ENCODE measurements at regions not wholly inside any gene's neighbourhood (a gene's known extent, or its start where the extent isn't known, plus 50 kb on each side); places are given as distances from the start of the nearest gene placed in this dataset. TPM values are rescaled to one million over a fixed set of nuclear protein-coding genes. Genes with fewer than 3 reads are reported as not detected.

DNA sequence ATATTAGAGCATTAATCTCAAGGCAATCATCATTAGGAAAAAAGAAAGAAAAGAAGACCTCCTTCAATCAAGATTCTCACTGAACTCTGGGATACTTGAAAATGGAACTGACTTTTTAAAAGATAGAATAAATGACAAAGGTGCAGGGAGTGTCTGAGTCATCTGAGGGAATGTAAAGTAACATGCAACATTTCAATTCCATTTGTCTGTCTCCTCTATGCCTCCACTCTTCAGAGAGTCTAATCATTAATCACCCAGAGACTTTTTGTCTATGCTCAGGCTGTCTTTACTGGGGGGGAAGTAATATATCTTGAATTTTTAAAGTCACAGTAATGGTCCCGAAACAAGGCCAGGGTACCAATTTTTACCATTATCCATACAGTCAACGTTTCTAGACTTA, 55.0 kb upstream of the PACRGL start:
- Histone ChIP-seq H3K27me3 (no peaks in the 10 kb centered on the region), H3K27ac (no peak overlapping the region), H3K36me3 (replicated peaks in 1 of 2; ENCODE audit: insufficient read depth in 1 of 2, low read depth in 2 of 2) (no peaks in the 10 kb centered on the region), H3K4me3 (no peak overlapping the region), H3K4me1 (no peaks in the 10 kb centered on the region), H3K9me3 (no peaks in the 10 kb centered on the region)
- no peak for ATAC-seq
- intact Hi-C loops (cut with DNase I): no loop called here
- 49 to 61% methylated on average over 2 of the region's 2 CpGs for WGBS, 2 donors
- no peak for DNase-seq
- TF ChIP-seq CTCF (IDR thresholded peaks at IDR 0.05) (no peak), POLR2A (IDR thresholded peaks at IDR 0.05) (no peak)

DNA sequence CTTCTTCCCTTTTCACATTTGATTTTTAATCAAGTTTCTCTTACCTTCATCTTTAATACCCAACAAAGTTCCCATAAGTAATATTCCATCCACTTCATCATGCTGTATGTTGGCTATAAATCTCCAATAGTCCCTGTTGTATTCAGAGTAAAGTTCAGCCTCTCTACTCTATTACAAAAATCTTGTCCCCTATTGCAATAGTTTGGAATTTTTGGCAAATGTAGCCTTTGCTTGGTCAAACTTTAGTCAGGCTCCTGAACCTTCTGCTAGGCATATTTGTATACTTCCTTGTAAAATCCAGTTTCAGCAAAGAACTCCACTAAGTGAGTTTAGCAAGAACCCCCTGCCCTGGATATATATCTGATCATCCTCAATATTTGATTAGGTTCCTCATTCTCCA, 54.0 kb upstream of the PACRGL start:
- no peaks in the 10 kb centered on the region for H3K4me1 ChIP-seq
- intact Hi-C loops (cut with DNase I): no loop called here
- no peak overlapping the region for H3K27ac ChIP-seq
- H3K4me3 ChIP-seq: no peak overlapping the region
- no peaks in the 10 kb centered on the region for H3K36me3 ChIP-seq (replicated peaks in 1 of 2; ENCODE audit: insufficient read depth in 1 of 2, low read depth in 2 of 2)
- no peak for TF ChIP-seq CTCF (IDR thresholded peaks at IDR 0.05)
- no peak for TF ChIP-seq POLR2A (IDR thresholded peaks at IDR 0.05)
- H3K9me3 ChIP-seq: no peaks in the 10 kb centered on the region
- no peak for ATAC-seq
- no peak for DNase-seq
- H3K27me3 ChIP-seq: no peaks in the 10 kb centered on the region

MicroRNAs encoded in the stretch of these regions (microRNA counts, 767-probe panel; counts per million panel counts)
- 736 to 5,533 counts per million in 2 donors for microRNA hsa-miR-218-5p

Small RNAs in the stretch of these regions (microRNA-seq; reads per million reads assigned to microRNA genes)
- gene MIR218-1 (ENCODE audit: borderline number of aligned reads in 2 of 2, borderline replicate concordance in 2 of 2): 6.7 to 24.2 reads per million in 2 donors

Small RNAs in the stretch of these regions (small RNA-seq; reads per million reads assigned to genes)
- not detected for gene MIR218-1
